Spleen (tissue), 11 donors: ENCODE measurements at regions not wholly inside any gene's neighbourhood (a gene's known extent, or its start where the extent isn't known, plus 50 kb on each side); places are given as distances from the start of the nearest gene placed in this dataset.

Experiments used
- DNase-seq: peaks from one replicate; pipeline ENCODE4 v3.0.0-alpha.2; 2020
- H3K27ac ChIP-seq, 8 donors: fragments of 200-600 bp; sonication (generic) in 7 of 8; 1 replicate in 4 of 8; 2 replicates in 4 of 8; pipeline versions ENCODE4 v1.5.0 to v1.8.0; 2016 to 2021; ENCODE audit warnings: inconsistent platforms in 4 of 8, mild to moderate bottlenecking in 4 of 8, moderate library complexity in 1 of 8
- H3K27me3 ChIP-seq, 7 donors: fragments of 200-600 bp; sonication (generic) in 6 of 7; replicated peaks in 1 of 7; 1 replicate in 4 of 7; 2 replicates in 3 of 7; pipeline versions ENCODE4 v1.5.0 to v1.8.0; 2016 to 2021; ENCODE audit warnings: inconsistent platforms in 3 of 7, mild to moderate bottlenecking in 1 of 7
- H3K36me3 ChIP-seq, 6 donors: fragments of 200-600 bp; sonication (generic) in 5 of 6; 1 replicate in 4 of 6; 2 replicates in 2 of 6; pipeline versions ENCODE4 v1.5.0 to v1.8.0; 2016 to 2021; ENCODE audit warnings: inconsistent platforms in 2 of 6
- H3K4me1 ChIP-seq, 6 donors: fragments of 200-600 bp; sonication (generic) in 5 of 6; 1 replicate in 3 of 6; 2 replicates in 3 of 6; pipeline versions ENCODE4 v1.5.0 to v1.8.0; 2016 to 2021; ENCODE audit warnings: inconsistent platforms in 3 of 6
- H3K4me3 ChIP-seq, 8 donors: fragments of 200-600 bp; sonication (generic) in 7 of 8; 1 replicate in 4 of 8; 2 replicates in 4 of 8; pipeline versions ENCODE4 v1.5.0 to v1.8.0; 2016 to 2021; ENCODE audit warnings: inconsistent platforms in 4 of 8, mild to moderate bottlenecking in 4 of 8, moderate library complexity in 2 of 8
- H3K9me3 ChIP-seq, 8 donors: fragments of 200-600 bp; sonication (generic) in 7 of 8; 1 replicate in 4 of 8; 2 replicates in 4 of 8; pipeline versions ENCODE4 v1.5.0 to v1.8.0; 2016 to 2021; ENCODE audit warnings: inconsistent platforms in 4 of 8
- CTCF ChIP-seq, 11 experiments: fragments of 200-600 bp in 7 of 11; fragments of 450-650 bp in 4 of 11; sonication (generic) in 4 of 11; IDR thresholded peaks in 8 of 11; conservative IDR thresholded peaks in 3 of 11; 1 replicate in 7 of 11; 2 replicates in 4 of 11; pipeline versions ENCODE4 v1.4.0 to v1.8.0; 2016 to 2021; ENCODE audit warnings: antibody characterized with exemption in 11 of 11, inconsistent platforms in 4 of 11, mild to moderate bottlenecking in 1 of 11
- POLR2A ChIP-seq, 3 donors: fragments of 450-650 bp; IDR thresholded peaks; one replicate each; pipeline ENCODE4 v1.5.1; 2017; ENCODE audit warnings: antibody characterized with exemption in 3 of 3, mild to moderate bottlenecking in 1 of 3
- POLR2AphosphoS5 ChIP-seq, 3 donors: sonication (generic); formaldehyde crosslinking; IDR thresholded peaks; one replicate each; pipeline ENCODE4 v1.5.1; 2017; ENCODE audit warnings: antibody characterized with exemption in 3 of 3
- WGBS, 5 donors: extraction: QIAGEN DNeasy Blood & Tissue Kit in 3 of 5; methylation state at CpG; one replicate each; pipeline versions ENCODE4 v1.1.5 to v1.1.7; 2013 to 2018; 5-methylcytosine and 5-hydroxymethylcytosine counted together
- intact Hi-C: fragments of 100-400 bp; cut with DNase I; formaldehyde crosslinking; loops from one replicate; pipeline ENCODE4 v1.15.0; 2023; ENCODE audit warnings: low total_unique reads
- donor health status: healthy with polysubstance abuse.
- donor health status: DM: no; HTN: no; CAD: no; lungs with moderate emphysema.
- donor health status: DM: no; HTN: no; CAD: no.
- donor health status: Bipolar disorder and iron deficiency.
- donor health status: healthy.
- donor health status: DM: no; HTN: no; CAD: no.
- donor health status: DM: yes; HTN: yes; CAD: no.

- intact Hi-C loops = no loop called here
- 75 to 96% (median 86%) methylated on average over 5 of the region's 5 CpGs for WGBS, 5 donors
- Histone ChIP-seq H3K36me3 (no peaks in the 10 kb centered on the region), H3K27ac (no peak overlapping the region), H3K4me3 (no peak overlapping the region), H3K27me3 (no peaks in the 10 kb centered on the region), H3K4me1 (no peaks in the 10 kb centered on the region), H3K9me3 (peaks cover 0 to 14% (median 0%) of the 10 kb centered on the region in 8 donors)
- TF ChIP-seq POLR2AphosphoS5 (IDR thresholded peaks at IDR 0.05) (no peak), POLR2A (IDR thresholded peaks at IDR 0.05) (no peak), CTCF (IDR thresholded peaks at IDR 0.05 in 8 of 11, conservative IDR thresholded peaks at IDR 0.05 in 3 of 11) (no peak)
- DNase-seq = no peak
Observed at GRCh38 chrX:4661771-4662170, 948.3 kb upstream of the PRKX start.

- H3K4me1 ChIP-seq = no peaks in the 10 kb centered on the region
- no peaks in the 10 kb centered on the region for H3K27me3 ChIP-seq
- peaks cover 0 to 8% (median 0%) of the 10 kb centered on the region in 8 donors for H3K9me3 ChIP-seq
- no peak for TF ChIP-seq POLR2A (IDR thresholded peaks at IDR 0.05)
- no peaks in the 10 kb centered on the region for H3K36me3 ChIP-seq
- intact Hi-C loops = no loop called here
- no peak overlapping the region for H3K4me3 ChIP-seq
- no peak overlapping the region for H3K27ac ChIP-seq
- 70 to 86% (median 78%) methylated on average over 6 of the region's 6 CpGs for WGBS, 5 donors
- no peak for DNase-seq
Observed at GRCh38 chrX:4656419-4656818, 943.0 kb upstream of the PRKX start.

- Histone ChIP-seq H3K4me3 (no peak overlapping the region), H3K9me3 (peaks cover 0 to 6% (median 0%) of the 10 kb centered on the region in 8 donors), H3K36me3 (no peaks in the 10 kb centered on the region), H3K4me1 (no peaks in the 10 kb centered on the region), H3K27me3 (no peaks in the 10 kb centered on the region), H3K27ac (no peak overlapping the region)
- no peak for DNase-seq
- 77 to 86% (median 84%) methylated on average over 4 of the region's 4 CpGs for WGBS, 5 donors
- intact Hi-C loops = no loop called here
- TF ChIP-seq CTCF (IDR thresholded peaks at IDR 0.05 in 8 of 11, conservative IDR thresholded peaks at IDR 0.05 in 3 of 11) = no peak
- TF ChIP-seq POLR2AphosphoS5 (IDR thresholded peaks at IDR 0.05) = no peak
- no peak for TF ChIP-seq POLR2A (IDR thresholded peaks at IDR 0.05)
Observed at GRCh38 chrX:4655743-4656142, 942.3 kb upstream of the PRKX start.

- no peak for DNase-seq
- no peak overlapping the region for H3K27ac ChIP-seq
- intact Hi-C loops = no loop called here
- TF ChIP-seq POLR2AphosphoS5 (IDR thresholded peaks at IDR 0.05) = no peak
- peaks cover 0 to 17% (median 0%) of the 10 kb centered on the region in 8 donors for H3K9me3 ChIP-seq
- no peaks in the 10 kb centered on the region for H3K4me1 ChIP-seq
- 83 to 93% (median 88%) methylated on average over 2 of the region's 2 CpGs for WGBS, 5 donors
- H3K4me3 ChIP-seq = no peak overlapping the region
- H3K27me3 ChIP-seq = no peaks in the 10 kb centered on the region
- no peaks in the 10 kb centered on the region for H3K36me3 ChIP-seq
Observed at GRCh38 chrX:4642114-4642513, 928.7 kb upstream of the PRKX start.

- DNase-seq = no peak
- Histone ChIP-seq H3K27ac (no peak overlapping the region), H3K36me3 (no peaks in the 10 kb centered on the region), H3K4me3 (no peak overlapping the region), H3K4me1 (no peaks in the 10 kb centered on the region), H3K27me3 (no peaks in the 10 kb centered on the region), H3K9me3 (peaks cover 0 to 17% (median 0%) of the 10 kb centered on the region in 8 donors)
- 83 to 91% (median 84%) methylated on average over 4 of the region's 4 CpGs for WGBS, 5 donors
- intact Hi-C loops = no loop called here
- TF ChIP-seq POLR2A (IDR thresholded peaks at IDR 0.05) (no peak), CTCF (IDR thresholded peaks at IDR 0.05 in 8 of 11, conservative IDR thresholded peaks at IDR 0.05 in 3 of 11) (no peak), POLR2AphosphoS5 (IDR thresholded peaks at IDR 0.05) (no peak)
Observed at GRCh38 chrX:4638036-4638435, 924.6 kb upstream of the PRKX start.
